ENCODE measurements at regions not wholly inside any gene's neighbourhood (a gene's known extent, or its start where the extent isn't known, plus 50 kb on each side); places are given as distances from the start of the nearest gene placed in this dataset.

GRCh38 chr13:90447734-90448101 lies 899.8 kb upstream of the MIR17HG start:
- Mint-ChIP-seq H3K4me1 (no peaks in the 10 kb centered on the region), H3K27me3 (ENCODE audit: low read depth in 2 of 2) (no peaks in the 10 kb centered on the region), H3K4me3 (no peak overlapping the region), H3K9me3 (peaks cover 10 to 25% of the 10 kb centered on the region in 2 donors), H3K27ac (no peak overlapping the region), H3K36me3 (peaks cover 7% of the 10 kb centered on the region)
- DNase-seq: no peak
- peaks cover 3% of the 10 kb centered on the region for H3K9me3 ChIP-seq (ENCODE audit: control insufficient read depth, insufficient read depth, low read length)
- no peak overlapping the region for H3K4me3 ChIP-seq (ENCODE audit: low read length)
- H3K36me3 ChIP-seq (ENCODE audit: control insufficient read depth, insufficient read depth, low read length): no peaks in the 10 kb centered on the region
- no peaks in the 10 kb centered on the region for H3K4me1 ChIP-seq (ENCODE audit: control insufficient read depth, insufficient read depth, low read length)
- no peaks in the 10 kb centered on the region for H3K27me3 ChIP-seq (ENCODE audit: control insufficient read depth, insufficient read depth, low read length)
- no peak for ATAC-seq
- no peak for TF ChIP-seq CTCF (IDR thresholded peaks at IDR 0.05)
- no peak overlapping the region for H3K27ac ChIP-seq (ENCODE audit: low read length)
- intact Hi-C loops (cut with micrococcal nuclease): no loop called here

DNA sequence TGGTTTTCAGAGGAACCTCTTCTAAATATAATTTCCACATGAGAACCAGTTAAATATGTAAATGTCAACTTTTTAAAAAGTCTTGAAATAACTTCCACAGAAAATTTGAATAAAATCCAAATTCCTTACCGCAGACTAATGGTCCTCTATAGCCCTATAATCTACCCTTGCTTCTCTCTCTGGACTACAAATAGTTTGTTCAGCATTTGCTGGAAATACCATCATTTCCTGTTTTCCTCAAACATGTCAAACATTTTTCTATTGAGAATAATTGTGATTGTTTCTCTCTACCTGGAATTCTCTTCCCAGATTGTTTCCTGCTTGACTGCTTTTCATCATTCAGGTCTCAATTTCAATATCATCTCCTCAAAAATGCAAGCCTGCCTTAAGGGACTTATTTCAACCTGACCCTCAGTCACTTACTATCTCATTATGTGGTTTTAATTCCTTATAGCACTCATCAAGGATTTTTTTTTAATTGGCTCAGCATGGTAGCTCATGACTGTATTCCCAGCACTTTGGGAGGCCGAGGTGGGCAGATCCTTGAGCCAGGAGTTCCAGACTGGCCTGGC lies 898.9 kb upstream of the MIR17HG start:
- Mint-ChIP-seq H3K4me3 (no peak overlapping the region), H3K36me3 (peaks cover 7% of the 10 kb centered on the region), H3K4me1 (no peaks in the 10 kb centered on the region), H3K27ac (no peak overlapping the region), H3K9me3 (peaks cover 10 to 22% of the 10 kb centered on the region in 2 donors), H3K27me3 (ENCODE audit: low read depth in 2 of 2) (no peaks in the 10 kb centered on the region)
- H3K4me3 ChIP-seq (ENCODE audit: low read length): no peak overlapping the region
- DNase-seq: no peak
- WGBS (ENCODE audit: insufficient coverage): 86% methylated on average over 2 of the region's 2 CpGs
- no peaks in the 10 kb centered on the region for H3K27me3 ChIP-seq (ENCODE audit: control insufficient read depth, insufficient read depth, low read length)
- no peaks in the 10 kb centered on the region for H3K36me3 ChIP-seq (ENCODE audit: control insufficient read depth, insufficient read depth, low read length)
- intact Hi-C loops (cut with micrococcal nuclease): no loop called here
- H3K4me1 ChIP-seq (ENCODE audit: control insufficient read depth, insufficient read depth, low read length): no peaks in the 10 kb centered on the region
- peaks cover 3% of the 10 kb centered on the region for H3K9me3 ChIP-seq (ENCODE audit: control insufficient read depth, insufficient read depth, low read length)
- TF ChIP-seq CTCF (IDR thresholded peaks at IDR 0.05): no peak
- no peak for ATAC-seq
- H3K27ac ChIP-seq (ENCODE audit: low read length): no peak overlapping the region

- peaks cover 6 to 15% of the 10 kb centered on the region in 2 donors for H3K9me3 Mint-ChIP-seq
- H3K27me3 Mint-ChIP-seq (ENCODE audit: low read depth in 2 of 2): no peaks in the 10 kb centered on the region
- H3K4me1 Mint-ChIP-seq: no peaks in the 10 kb centered on the region
- no peak overlapping the region for H3K27ac ChIP-seq (ENCODE audit: low read length)
- ATAC-seq: no peak
- H3K36me3 ChIP-seq (ENCODE audit: control insufficient read depth, insufficient read depth, low read length): no peaks in the 10 kb centered on the region
- H3K4me3 Mint-ChIP-seq: no peak overlapping the region
- H3K9me3 ChIP-seq (ENCODE audit: control insufficient read depth, insufficient read depth, low read length): peaks cover 3% of the 10 kb centered on the region
- no peak for TF ChIP-seq CTCF (IDR thresholded peaks at IDR 0.05)
- H3K4me3 ChIP-seq (ENCODE audit: low read length): no peak overlapping the region
- intact Hi-C loops (cut with micrococcal nuclease): no loop called here
- no peaks in the 10 kb centered on the region for H3K4me1 ChIP-seq (ENCODE audit: control insufficient read depth, insufficient read depth, low read length)
- no peak overlapping the region for H3K27ac Mint-ChIP-seq
- H3K27me3 ChIP-seq (ENCODE audit: control insufficient read depth, insufficient read depth, low read length): no peaks in the 10 kb centered on the region
- H3K36me3 Mint-ChIP-seq: peaks cover 2% of the 10 kb centered on the region
- WGBS (ENCODE audit: insufficient coverage): 93% methylated on average over 3 of the region's 3 CpGs
- no peak for DNase-seq
Measured at GRCh38 chr13:90453342-90453741, 894.1 kb upstream of the MIR17HG start.

DNA sequence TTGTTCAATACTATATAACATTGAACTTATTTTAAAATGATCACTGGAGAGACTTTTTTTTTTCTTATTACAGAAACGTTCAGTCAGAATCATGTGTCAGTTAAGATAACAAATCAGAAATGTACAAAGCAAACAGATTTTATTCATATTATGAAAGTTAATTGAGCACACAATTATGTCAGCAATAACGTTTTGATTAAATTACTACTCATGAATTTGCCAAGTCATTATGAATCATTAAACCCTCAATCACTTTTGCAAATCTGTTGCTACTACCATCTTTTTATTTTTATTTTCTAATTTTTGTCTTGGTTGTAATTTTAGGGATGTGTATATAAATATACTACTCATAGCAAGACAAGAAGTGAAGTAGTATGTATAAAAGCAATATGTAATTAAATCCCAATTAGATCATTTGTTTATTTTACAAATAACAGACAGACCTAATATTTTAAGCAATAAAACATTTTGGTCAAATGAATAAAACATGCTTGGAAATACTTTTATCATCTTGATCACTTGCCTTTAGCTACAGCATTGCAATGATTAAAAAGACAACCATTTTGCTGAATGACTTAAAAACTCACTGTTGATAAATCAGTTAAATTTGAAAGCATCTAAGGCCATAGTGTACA lies 893.4 kb upstream of the MIR17HG start:
- Histone ChIP-seq H3K27me3 (ENCODE audit: control insufficient read depth, insufficient read depth, low read length) (no peaks in the 10 kb centered on the region), H3K36me3 (ENCODE audit: control insufficient read depth, insufficient read depth, low read length) (no peaks in the 10 kb centered on the region), H3K9me3 (ENCODE audit: control insufficient read depth, insufficient read depth, low read length) (peaks cover 3% of the 10 kb centered on the region), H3K4me3 (ENCODE audit: low read length) (no peak overlapping the region), H3K27ac (ENCODE audit: low read length) (no peak overlapping the region), H3K4me1 (ENCODE audit: control insufficient read depth, insufficient read depth, low read length) (no peaks in the 10 kb centered on the region)
- no peak for TF ChIP-seq CTCF (IDR thresholded peaks at IDR 0.05)
- H3K4me3 Mint-ChIP-seq: no peak overlapping the region
- DNase-seq (no peak), ATAC-seq (no peak)
- no peaks in the 10 kb centered on the region for H3K36me3 Mint-ChIP-seq
- intact Hi-C loops (cut with micrococcal nuclease): no loop called here
- WGBS (ENCODE audit: insufficient coverage): no CpG with 5 or more reads among the region's 2 CpGs
- H3K27ac Mint-ChIP-seq: no peak overlapping the region
- H3K27me3 Mint-ChIP-seq (ENCODE audit: low read depth in 2 of 2): no peaks in the 10 kb centered on the region
- peaks cover 3 to 12% of the 10 kb centered on the region in 2 donors for H3K9me3 Mint-ChIP-seq
- H3K4me1 Mint-ChIP-seq: no peaks in the 10 kb centered on the region
